HL-60 (cell line): ENCODE measurements at regions not wholly inside any gene's neighbourhood (a gene's known extent, or its start where the extent isn't known, plus 50 kb on each side); places are given as distances from the start of the nearest gene placed in this dataset.

Experiments
- GABPA ChIP-seq: IDR thresholded peaks from 2 replicates; pipeline ENCODE4 v1.6.1; 2012; ENCODE audit warnings: low read depth
- POLR2AphosphoS5 ChIP-seq: IDR thresholded peaks from 2 replicates; pipeline ENCODE4 v1.6.1; 2012; ENCODE audit warnings: low read depth
- TF ChIP-seq, protein P1 (sequence below): IDR thresholded peaks from one replicate; pipeline ENCODE4 v1.5.1; 2011; ENCODE audit warnings: low read length, control low read depth, inconsistent platforms; ENCODE audit not compliant: insufficient read depth

DNA sequence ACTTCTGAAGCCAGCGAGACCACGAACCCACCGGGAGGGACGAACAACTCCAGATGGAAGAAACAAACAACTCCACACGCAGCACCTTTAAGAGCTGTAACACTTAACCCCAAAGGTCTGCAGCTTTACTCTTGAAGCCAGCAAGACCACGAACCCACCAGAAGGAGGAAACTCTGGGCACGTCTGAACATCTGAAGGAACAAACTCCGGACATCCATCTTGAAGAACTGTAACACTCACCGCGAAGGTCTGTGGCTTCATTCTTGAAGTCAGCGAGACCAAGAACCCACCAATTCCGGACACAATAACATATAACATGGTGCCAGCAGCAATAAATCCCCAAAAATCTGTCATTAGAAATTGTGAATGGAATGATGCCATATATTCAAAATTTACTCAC lies 180.9 kb downstream of the TLE1 start:
- TF ChIP-seq, protein P1, sequence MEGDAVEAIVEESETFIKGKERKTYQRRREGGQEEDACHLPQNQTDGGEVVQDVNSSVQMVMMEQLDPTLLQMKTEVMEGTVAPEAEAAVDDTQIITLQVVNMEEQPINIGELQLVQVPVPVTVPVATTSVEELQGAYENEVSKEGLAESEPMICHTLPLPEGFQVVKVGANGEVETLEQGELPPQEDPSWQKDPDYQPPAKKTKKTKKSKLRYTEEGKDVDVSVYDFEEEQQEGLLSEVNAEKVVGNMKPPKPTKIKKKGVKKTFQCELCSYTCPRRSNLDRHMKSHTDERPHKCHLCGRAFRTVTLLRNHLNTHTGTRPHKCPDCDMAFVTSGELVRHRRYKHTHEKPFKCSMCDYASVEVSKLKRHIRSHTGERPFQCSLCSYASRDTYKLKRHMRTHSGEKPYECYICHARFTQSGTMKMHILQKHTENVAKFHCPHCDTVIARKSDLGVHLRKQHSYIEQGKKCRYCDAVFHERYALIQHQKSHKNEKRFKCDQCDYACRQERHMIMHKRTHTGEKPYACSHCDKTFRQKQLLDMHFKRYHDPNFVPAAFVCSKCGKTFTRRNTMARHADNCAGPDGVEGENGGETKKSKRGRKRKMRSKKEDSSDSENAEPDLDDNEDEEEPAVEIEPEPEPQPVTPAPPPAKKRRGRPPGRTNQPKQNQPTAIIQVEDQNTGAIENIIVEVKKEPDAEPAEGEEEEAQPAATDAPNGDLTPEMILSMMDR, result no peak
- TF ChIP-seq POLR2AphosphoS5 (no peak), GABPA (no peak)
